Head of caudate nucleus (tissue), 42 donors: ENCODE measurements at regions not wholly inside any gene's neighbourhood (a gene's known extent, or its start where the extent isn't known, plus 50 kb on each side); places are given as distances from the start of the nearest gene placed in this dataset.
"Not testable (repeated sequence)": the region's sequence is repeated elsewhere in the genome, so short reads cannot be mapped to it uniquely, and the experiment has no call there.

ENCODE experiments used
- DNase-seq, 42 donors: peaks; one replicate each; pipeline versions ENCODE4 v3.0.0 to v3.0.0-alpha.2; 2020 to 2021; ENCODE audit warnings: mixed read lengths in 7 of 42
- intact Hi-C: fragments of 100-400 bp; cut with DNase I; formaldehyde crosslinking; loops from one replicate; pipeline ENCODE4 v1.15.0; 2022

DNA sequence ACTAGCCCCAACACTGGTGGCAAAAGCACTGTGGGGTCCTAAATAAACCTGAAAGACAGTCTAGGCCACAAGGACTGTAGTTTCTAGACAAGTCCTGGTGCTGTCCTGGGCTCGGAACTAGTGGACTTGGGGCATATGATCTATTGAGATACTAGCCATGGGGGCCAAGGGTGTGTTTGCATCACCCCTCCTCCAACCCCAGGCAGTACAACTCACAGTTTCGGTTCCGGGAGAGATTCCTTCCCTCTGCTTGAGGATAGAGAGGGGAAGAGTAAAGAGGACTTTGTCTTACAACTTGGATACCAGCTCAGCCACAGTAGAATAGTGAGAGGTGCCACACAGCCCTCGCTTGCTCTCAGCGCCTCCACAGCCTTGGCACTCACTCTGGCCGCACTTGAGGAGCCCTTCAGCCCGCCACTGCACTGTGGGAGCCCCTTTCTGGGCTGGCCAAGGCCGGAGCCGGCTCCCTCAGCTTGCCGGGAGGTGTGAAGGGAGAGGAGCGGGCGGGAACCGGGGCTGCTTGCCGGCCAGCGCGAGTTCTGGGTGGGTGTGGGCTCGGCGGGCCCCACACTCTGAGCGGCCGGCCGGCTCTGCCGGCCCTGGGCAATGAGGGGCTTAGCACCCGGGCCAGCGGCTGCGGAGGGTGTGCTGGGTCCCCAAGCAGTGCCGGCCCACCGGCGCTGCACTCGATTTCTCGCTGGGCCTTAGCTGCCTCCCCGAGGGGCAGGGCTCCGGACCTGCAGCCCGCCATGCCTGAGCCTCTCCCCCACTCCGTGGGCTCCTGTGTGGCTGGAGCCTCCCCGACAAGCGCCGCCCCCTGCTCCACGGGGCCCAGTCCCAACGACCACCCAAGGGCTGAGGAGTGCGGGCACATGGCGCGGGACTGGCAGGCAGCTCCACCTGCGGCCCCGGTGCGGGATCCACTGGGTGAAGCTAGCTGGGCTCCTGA, 222.7 kb upstream of the SEMA3C start:
- peak in 3 of 42 donors; percentile 6 to 11 (median 7) for DNase-seq
- intact Hi-C loops = not testable (repeated sequence)

DNA sequence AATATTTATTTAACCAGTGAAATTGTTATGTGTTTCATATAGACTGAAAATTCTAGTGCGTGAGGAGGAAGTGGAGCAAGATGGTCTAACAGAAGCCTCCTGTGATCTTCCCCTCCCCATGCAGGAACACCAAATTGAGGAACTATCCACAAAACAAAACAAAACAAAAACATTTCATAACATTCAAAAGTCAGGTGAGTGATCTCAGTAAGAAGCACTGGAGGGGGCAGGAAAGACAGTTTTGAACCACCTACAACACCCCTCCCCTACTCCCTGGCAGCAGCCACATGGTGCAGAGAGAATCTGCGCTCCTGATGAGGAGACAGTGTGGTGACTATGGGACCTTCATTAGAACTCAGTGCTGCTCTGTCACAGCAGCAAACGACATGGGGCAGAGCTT, 221.9 kb upstream of the SEMA3C start:
- DNase-seq = no peak
- intact Hi-C loops = no loop called here

DNA sequence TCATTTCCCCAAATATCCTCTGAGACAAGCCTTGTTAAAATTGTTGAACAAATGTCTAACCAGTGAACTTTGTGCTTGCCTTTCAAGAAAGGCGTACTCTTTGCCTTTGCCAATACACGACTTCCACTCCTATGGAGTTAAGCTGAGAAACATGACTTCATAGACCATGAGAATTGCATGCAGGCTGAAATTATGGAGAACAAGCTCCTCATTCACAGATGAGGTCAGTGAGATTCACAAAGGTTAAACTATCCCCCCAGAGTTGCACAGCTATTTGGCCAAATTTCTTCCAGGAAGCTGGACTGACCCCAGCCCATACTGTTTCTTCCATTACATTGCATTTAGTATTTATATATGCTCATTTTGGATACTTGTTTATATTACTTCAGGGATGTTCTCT, 221.4 kb upstream of the SEMA3C start:
- intact Hi-C loops = no loop called here
- DNase-seq = no peak

DNA sequence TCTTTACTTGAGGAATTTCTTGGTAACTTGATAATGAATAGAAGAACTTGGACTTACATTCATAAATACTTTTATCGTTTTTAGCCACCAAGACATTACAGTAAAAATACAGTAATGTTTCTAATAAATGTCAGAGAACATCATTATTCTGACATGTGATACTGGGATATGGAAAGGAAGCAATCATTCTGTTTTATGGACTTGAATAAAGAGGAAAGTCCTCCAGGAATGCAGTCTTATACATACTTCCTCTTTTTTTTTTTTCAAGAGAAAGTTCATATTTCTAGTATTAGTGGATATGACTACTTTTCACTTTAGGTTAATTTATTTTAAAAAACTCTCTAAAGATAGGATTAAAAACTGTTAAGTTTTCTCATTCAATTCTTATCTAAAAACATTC, 220.0 kb upstream of the SEMA3C start:
- DNase-seq = no peak
- intact Hi-C loops = no loop called here

DNA sequence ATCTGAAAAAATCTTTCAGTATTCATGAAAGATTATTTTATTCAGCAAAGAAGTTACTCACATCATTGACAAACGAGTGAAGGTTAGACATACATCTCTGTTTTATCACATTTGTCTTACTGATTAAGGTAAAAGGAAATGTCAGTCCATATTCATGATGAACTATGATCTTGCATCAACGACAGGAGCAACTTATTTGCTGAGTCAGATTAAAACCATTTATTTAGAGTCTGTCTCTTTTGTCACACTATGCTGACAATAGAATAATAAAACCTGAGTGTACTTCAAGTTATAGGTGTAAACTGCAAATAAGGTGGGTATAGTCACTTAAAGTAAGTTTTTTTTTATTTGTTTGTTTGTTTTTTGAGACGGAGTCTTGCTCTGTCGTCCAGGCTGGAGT, 216.5 kb upstream of the SEMA3C start:
- no peak for DNase-seq
- intact Hi-C loops = no loop called here

DNA sequence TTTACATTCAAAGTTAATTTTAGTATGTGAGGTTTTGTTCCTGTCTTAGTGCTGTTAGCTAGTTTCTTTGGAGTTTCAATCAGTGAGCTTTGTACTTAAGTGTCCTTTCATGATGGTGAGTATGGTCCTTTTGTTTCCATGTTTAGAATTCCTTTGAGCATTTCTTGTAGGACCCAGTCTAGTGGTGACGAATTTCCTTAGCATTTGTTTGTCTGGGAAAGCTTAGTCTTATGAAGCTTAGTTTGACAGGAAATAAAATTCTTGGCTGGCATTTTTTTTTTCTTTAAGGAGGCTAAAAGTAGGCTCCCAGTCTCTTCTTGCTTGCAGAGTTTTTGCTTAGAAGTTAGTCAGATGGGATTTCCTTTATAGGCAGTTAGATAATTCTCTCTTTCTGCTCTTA, 209.2 kb upstream of the SEMA3C start:
- intact Hi-C loops = no loop called here
- DNase-seq = no peak

DNA sequence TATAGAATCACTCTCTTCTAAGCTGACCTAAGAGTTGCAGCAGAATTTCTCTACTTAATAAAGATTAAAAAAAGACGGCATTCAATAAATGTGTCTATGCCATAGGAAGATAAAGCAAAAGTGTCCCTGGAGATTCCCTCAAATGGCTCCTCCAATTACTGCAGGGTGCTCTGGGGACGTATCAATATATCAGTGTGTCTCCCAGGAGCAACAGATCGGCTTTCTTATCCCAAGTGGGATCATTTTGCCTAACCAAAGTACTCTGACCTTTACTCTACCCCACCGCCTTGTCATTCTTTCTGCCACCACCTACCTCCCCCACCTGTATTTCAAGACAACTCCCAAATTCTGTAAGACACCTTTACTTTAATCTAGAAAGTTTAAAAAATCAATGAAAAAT, 202.0 kb upstream of the SEMA3C start:
- no peak for DNase-seq
- intact Hi-C loops = no loop called here

DNA sequence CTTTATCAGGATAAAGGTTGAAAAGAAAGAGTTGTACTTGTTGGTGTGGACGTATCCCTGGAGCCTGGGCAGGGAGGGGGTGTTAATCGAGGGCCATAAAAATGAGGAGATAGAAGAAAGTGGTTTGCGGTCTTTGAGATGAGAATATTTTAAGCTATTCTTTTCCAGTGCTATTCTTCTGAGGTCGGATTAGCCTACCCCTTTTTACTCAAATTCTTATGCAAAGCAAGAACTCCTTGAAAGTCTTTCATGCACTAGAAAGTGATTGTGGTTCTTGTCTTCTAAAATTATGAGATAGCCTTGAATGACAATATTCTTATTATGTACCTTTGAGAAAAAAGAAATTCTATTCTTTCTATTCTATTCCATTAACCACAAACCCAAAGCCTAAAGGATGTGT, 201.3 kb upstream of the SEMA3C start:
- no peak for DNase-seq
- intact Hi-C loops = no loop called here

DNA sequence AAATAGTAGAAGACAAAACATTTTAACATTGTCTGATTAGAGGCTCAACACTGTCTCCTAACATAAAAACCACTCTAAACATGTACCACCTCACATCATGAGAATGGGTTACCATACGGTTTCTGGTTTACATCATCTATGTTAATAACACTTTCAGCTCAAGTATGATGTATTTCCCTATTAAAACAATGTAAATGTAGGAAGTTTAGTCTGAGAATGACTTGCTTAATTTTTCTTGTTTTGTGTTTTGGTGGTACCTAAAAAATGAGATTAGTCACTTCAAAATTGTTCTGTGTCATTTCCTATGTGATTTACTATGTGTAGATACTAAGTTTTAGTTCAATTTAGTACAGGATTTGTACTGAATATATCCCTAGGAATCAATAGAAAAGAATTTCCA, 195.8 kb upstream of the SEMA3C start:
- DNase-seq = no peak
- intact Hi-C loops = no loop called here

DNA sequence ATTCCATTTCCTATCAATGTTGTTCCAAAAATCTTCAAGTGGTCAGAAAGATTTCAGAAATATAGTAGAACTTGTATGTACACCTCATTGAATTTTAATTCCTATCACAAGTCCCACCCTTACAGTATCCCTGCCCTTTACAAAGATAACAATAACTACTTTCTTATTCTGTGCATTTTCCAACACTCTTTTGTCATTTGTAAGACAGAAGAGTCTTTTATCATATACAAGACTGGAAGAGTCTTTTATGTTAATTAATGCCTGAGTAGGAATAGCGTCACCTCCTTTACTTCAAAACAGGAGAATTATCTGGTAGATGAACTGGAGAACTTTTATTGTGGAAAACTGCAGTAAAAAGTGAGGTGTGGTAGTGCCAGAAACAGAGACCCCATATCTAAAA, 193.9 kb upstream of the SEMA3C start:
- intact Hi-C loops = no loop called here
- no peak for DNase-seq

DNA sequence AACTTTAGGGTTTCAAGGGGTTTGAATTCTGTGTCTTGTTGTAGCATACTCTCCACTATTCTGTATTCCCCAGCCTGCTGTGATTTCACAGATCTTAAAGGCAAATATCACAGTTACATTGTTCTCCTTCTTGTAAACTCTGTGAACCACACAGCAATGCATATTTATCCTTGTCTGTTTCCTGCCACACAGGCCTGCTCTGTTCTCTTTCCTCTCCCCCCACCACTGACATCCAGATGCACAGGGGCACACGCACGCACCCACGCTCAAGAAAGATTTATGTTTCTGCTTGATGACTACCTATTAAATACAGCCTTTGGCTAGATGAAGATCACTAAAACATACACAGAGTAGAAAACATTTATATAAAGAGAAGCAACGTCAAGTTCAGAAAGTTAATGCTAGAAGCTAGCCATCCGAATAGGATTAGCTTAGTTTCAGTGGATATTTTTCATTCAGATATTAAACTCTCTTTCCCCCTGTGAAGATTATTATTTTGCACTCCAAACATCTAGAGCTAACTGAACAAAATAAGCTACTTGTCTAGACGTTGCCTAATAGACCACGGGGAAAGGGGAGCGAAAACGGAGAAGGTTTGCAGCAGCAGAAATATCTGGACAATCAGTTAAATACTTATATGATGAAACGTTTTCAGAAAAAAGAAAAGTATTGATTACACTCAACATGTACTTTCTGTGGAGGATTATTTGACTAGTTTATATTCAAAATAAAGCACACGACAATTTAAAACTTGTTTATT, 193.1 kb upstream of the SEMA3C start:
- peak in 1 of 42 donors; percentile 8 for DNase-seq
- intact Hi-C loops = no loop called here

DNA sequence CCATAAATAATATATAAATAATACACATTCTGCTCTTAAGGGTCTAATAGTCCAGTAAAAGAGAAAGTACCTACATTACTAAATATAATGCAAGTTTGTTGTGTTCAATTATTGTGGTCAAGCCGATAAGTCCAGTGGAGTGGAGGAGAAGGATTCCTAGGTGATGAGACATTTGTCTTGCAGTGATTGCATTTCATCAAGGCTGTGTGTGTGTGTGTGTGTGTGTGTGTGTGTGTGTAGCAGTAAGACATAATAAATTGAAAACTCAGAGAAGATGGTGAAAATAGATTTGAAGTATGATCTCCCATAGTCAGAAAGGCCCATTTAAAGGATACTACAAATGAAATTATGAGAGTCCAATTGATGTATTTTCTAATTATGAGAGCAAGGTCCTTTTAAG, 192.5 kb upstream of the SEMA3C start:
- intact Hi-C loops = no loop called here
- DNase-seq = no peak

DNA sequence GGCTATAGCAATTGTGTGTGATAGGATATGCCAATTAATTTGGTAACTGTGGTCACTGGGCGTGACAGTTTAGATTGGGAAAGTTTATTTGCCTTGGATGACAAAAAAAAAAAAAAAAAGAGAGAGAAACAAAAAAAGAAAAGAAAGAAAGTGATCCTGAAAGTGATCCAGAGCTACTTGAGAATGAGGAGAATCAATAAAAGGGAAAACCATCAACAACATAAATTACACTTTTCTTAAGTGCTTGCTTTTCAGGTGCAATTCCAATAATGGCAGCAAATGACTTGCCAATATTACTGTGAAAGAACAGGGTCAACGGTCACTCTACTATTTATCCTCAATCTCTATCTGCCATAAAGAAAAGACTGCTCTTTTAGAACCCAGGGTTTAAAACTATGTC, 191.8 kb upstream of the SEMA3C start:
- intact Hi-C loops = no loop called here
- DNase-seq = no peak

DNA sequence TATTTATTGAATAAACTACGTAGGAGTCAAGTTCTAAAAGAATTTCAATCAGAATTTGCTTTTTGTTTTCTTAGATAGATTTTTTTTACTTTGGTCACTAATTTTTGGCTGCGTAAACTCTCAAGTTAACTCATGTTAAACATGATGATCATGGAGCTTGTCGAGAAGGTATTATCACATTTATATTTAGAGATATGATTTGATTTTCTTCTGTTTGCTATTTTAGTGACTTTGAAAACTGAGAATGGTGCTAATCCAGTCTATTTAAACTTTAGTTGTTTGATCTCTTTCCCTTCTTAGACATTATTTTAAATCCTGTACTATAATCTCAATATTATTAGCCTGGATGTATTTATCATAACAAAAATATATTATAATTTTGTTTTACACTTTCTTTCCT, 179.4 kb upstream of the SEMA3C start:
- intact Hi-C loops = no loop called here
- DNase-seq = no peak

DNA sequence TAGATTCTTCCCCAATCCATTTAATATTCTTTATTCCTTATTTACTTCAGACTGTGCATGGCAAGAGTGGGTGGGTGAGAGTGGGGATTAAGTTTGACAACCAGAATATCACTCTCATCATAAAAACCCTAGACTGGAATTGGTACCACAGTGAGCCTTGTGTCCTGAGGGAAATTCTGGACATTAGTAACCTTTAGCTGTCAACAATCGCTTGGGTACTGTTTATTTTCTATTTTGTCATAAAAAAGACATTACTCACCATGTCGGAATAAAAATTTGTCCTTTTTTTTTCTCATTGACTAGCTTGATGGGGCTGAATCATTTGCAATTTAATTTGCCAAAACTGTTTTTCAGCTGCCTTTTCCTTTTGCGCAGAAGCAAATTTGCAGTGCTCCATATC, 176.1 kb upstream of the SEMA3C start:
- DNase-seq = no peak
- intact Hi-C loops = no loop called here

DNA sequence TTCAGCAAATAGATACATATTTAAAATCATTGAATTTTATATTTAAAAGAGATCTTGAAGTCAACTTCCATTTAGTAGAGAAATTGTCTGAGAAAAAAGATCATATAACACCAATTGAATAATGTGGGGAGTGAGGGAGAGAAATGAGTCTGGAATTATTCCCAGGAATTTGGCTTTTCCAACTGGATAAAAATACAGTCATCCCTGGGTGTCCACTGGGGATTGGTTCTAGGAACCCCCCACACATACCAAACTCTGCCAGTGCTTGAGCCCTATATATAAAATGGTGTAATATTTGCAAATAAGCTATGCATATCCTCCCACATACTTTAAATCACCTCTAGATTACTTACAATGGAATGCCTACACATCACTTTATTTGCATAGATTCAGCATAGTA, 162.8 kb upstream of the SEMA3C start:
- intact Hi-C loops = no loop called here
- DNase-seq = no peak

DNA sequence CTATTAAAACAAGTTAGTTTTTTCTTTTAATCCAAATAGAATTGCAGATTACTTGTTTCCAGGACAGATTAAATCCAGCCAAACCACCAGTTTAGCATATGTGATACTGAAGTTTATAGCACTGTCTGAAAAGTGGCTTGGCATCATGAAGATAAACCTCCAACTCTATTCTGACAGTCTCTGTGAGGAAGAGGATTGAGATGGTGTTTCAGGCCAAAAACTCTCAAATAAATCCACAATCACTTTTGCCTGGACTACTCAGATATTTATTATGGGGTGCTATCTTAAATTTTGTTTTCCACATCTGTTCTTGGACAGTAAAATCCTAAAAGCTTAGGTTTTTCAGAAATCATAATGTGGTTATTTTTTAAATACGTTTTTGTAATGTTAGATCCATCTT, 161.7 kb upstream of the SEMA3C start:
- DNase-seq = no peak
- intact Hi-C loops = no loop called here

DNA sequence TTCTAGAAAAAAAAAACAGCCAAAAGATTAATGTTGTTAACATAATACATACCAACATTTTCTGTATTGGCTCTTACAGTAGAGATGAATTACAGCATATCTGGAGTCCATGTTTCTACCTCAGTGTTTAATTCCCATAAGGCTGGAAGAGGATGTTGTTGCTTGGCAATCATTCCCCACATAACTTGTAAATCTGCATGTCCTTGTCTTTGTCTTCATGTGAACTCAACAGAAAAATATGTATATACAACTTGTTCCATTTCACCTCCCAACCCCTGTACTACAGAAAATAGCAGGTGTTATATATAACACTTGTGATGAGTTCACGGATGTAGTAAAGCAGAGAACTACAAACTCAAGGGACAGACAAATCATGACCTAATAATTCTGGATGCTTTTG, 160.9 kb upstream of the SEMA3C start:
- intact Hi-C loops = no loop called here

DNA sequence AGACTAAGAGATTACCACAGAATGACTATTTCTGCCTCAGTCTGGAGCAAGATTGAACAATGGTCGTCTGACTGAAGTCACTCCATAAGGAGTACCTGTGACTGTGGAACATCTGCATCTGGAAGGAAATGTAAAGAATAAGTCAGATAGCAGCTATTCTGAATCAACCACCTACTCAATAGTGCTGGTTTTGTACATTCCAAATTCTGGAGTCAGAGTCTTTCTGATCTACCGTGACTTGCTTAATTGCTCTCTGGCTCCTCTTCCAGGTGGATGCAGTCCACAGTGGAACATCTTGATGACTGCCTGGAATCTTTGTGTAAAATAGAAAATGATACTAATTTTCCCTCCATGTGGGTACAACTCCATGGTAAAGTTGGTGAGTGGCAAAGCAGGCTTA, 156.3 kb upstream of the SEMA3C start:
- intact Hi-C loops = no loop called here

More for the DNA sequence above, 160.9 kb upstream of the SEMA3C start:
- no peak for DNase-seq

DNA sequence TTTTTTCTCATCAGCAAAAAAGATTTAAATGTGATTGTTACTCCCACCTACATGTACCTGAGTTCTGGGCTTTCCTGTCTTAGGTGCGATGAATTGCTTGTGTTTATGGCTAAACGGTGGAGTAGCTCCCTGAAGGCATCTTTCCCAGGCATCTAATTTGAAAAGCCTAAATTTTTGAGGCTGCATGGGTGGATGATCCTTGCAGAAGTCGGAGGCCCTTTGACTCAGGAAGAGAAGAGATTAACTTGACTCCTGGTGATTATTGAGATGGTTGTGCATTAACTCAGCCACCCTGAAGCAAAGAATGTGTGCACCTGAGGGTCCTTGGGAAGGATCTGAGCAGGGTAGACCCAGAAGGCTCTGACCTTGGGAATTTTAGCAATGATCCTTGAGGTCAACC, 155.6 kb upstream of the SEMA3C start:
- DNase-seq = no peak
- intact Hi-C loops = no loop called here

More for the DNA sequence above, 156.3 kb upstream of the SEMA3C start:
- DNase-seq = no peak

DNA sequence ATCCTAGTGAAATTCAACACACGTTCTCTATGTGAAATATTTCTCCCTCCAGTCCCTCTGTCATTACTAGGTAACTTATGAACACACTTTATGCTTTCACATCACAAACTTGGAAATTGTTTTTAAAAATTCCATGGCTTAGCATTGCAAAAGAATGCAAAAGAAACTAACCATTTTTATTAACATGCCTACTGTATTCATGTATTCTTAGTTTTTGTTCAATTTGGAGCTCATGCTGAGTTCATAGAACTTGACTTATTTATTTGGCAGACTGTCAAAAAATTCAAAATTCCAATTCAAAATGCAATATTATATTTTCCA, 155.0 kb upstream of the SEMA3C start:
- intact Hi-C loops = no loop called here
- DNase-seq = no peak
